ENCODE measurements at regions not wholly inside any gene's neighbourhood (a gene's known extent, or its start where the extent isn't known, plus 50 kb on each side); places are given as distances from the start of the nearest gene placed in this dataset.

- TF ChIP-seq, protein P1, sequence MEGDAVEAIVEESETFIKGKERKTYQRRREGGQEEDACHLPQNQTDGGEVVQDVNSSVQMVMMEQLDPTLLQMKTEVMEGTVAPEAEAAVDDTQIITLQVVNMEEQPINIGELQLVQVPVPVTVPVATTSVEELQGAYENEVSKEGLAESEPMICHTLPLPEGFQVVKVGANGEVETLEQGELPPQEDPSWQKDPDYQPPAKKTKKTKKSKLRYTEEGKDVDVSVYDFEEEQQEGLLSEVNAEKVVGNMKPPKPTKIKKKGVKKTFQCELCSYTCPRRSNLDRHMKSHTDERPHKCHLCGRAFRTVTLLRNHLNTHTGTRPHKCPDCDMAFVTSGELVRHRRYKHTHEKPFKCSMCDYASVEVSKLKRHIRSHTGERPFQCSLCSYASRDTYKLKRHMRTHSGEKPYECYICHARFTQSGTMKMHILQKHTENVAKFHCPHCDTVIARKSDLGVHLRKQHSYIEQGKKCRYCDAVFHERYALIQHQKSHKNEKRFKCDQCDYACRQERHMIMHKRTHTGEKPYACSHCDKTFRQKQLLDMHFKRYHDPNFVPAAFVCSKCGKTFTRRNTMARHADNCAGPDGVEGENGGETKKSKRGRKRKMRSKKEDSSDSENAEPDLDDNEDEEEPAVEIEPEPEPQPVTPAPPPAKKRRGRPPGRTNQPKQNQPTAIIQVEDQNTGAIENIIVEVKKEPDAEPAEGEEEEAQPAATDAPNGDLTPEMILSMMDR (IDR thresholded peaks at IDR 0.05): no peak
- no peak for TF ChIP-seq POLR2A (IDR thresholded peaks at IDR 0.05)
Observed at GRCh38 chr2:88942798-88943197, 251.3 kb downstream of the RPIA start.
